NCI-H1694 treated with DMSO at 0.1 percent for 48 hours (cell line): ENCODE measurements at regions not wholly inside any gene's neighbourhood (a gene's known extent, or its start where the extent isn't known, plus 50 kb on each side); places are given as distances from the start of the nearest gene placed in this dataset.
A peak's percentile ranks its signal among the peaks of the same experiment; 100 is the strongest.

Experiments used
- DNase-seq: peaks from one replicate; lab custom pipeline; 2025; lab: John Stamatoyannopoulos, UW

- DNase-seq = no peak
Observed at GRCh38 chr2:81940266-81940955, 1635.9 kb upstream of the LRRTM1 start.

GRCh38 chr2:81937944-81938343 lies 1633.4 kb upstream of the LRRTM1 start:
- DNase-seq = no peak

GRCh38 chr2:81903534-81903933 lies 1599.0 kb upstream of the LRRTM1 start:
- no peak for DNase-seq

GRCh38 chr2:81901017-81901416 lies 1596.5 kb upstream of the LRRTM1 start:
- no peak for DNase-seq

GRCh38 chr2:81895620-81896250 lies 1591.2 kb upstream of the LRRTM1 start:
- DNase-seq = no peak

GRCh38 chr2:81894451-81894990 lies 1590.0 kb upstream of the LRRTM1 start:
- DNase-seq = peak; percentile 14

- no peak for DNase-seq
Observed at GRCh38 chr2:81876624-81877023, 1572.1 kb upstream of the LRRTM1 start.

GRCh38 chr2:81872006-81872405 lies 1567.5 kb upstream of the LRRTM1 start:
- DNase-seq = no peak

GRCh38 chr2:81870119-81870518 lies 1565.6 kb upstream of the LRRTM1 start:
- DNase-seq = no peak

- DNase-seq = no peak
Observed at GRCh38 chr2:81858998-81859397, 1554.4 kb upstream of the LRRTM1 start.

- no peak for DNase-seq
Observed at GRCh38 chr2:81853341-81853740, 1548.8 kb upstream of the LRRTM1 start.

- no peak for DNase-seq
Observed at GRCh38 chr2:81852651-81853050, 1548.1 kb upstream of the LRRTM1 start.

- DNase-seq = no peak
Observed at GRCh38 chr2:81839780-81840179, 1535.2 kb upstream of the LRRTM1 start.

GRCh38 chr2:81835321-81836000 lies 1530.9 kb upstream of the LRRTM1 start:
- no peak for DNase-seq

GRCh38 chr2:81786811-81787210 lies 1482.3 kb upstream of the LRRTM1 start:
- no peak for DNase-seq

- DNase-seq = no peak
Observed at GRCh38 chr2:81767187-81767912, 1462.8 kb upstream of the LRRTM1 start.

GRCh38 chr2:81747481-81748070 lies 1443.0 kb upstream of the LRRTM1 start:
- DNase-seq = no peak

- no peak for DNase-seq
Observed at GRCh38 chr2:81739966-81740365, 1435.4 kb upstream of the LRRTM1 start.

GRCh38 chr2:81734981-81735380 lies 1430.4 kb upstream of the LRRTM1 start:
- DNase-seq = no peak

- no peak for DNase-seq
Observed at GRCh38 chr2:81714817-81715216, 1410.3 kb upstream of the LRRTM1 start.

- DNase-seq = no peak
Observed at GRCh38 chr2:81706856-81707255, 1402.3 kb upstream of the LRRTM1 start.

GRCh38 chr2:81703831-81704230 lies 1399.3 kb upstream of the LRRTM1 start:
- DNase-seq = no peak
